Endothelial cell of umbilical vein (primary cell): ENCODE measurements at regions not wholly inside any gene's neighbourhood (a gene's known extent, or its start where the extent isn't known, plus 50 kb on each side); places are given as distances from the start of the nearest gene placed in this dataset.

Source experiments
- BruUV-seq: library from RNA; stranded (reverse); fragments of 400-500 nt; replicated peaks from 2 replicates; lab custom pipeline; 2021; lab: Mats Ljungman, UMichigan
- CTCF ChIA-PET: fragments of 300-600, 350-600 bp; sonication (Branson Sonifier 250); formaldehyde crosslinking; loops from one replicate; lab custom pipeline; 2021; ENCODE audit warnings: antibody characterized with exemption, inconsistent platforms; lab: Charles Lee
- POLR2A ChIA-PET: fragments of 300-600, 350-600 bp; sonication (Branson Sonifier 250); formaldehyde crosslinking; loops from one replicate; lab custom pipeline; 2021; ENCODE audit warnings: antibody characterized with exemption, inconsistent platforms; lab: Charles Lee
- DNase-seq: peaks from one replicate; pipeline ENCODE4 v3.0.0-alpha.2; 2011; ENCODE audit warnings: low read depth, low spot score
- FAIRE-seq: peaks from 2 replicates; lab custom pipeline; 2011; peaks lifted over from hg19 to GRCh38; lab: Jason Lieb, UNC
- H2AFZ ChIP-seq: 2 replicates; pipeline ENCODE4 v1.6.0; 2012; ENCODE audit warnings: low read depth, low read length, control low read depth, inconsistent platforms
- H3K27ac ChIP-seq: 2 replicates; pipeline ENCODE4 v1.5.1; 2011; ENCODE audit warnings: low read depth, mild to moderate bottlenecking, control low read depth, low read length, moderate library complexity; ENCODE audit not compliant: insufficient read depth
- H3K27me3 ChIP-seq, 2 experiments: 2 replicates each; pipeline versions ENCODE4 v1.6.0 to v1.6.1; 2011; ENCODE audit warnings: low read length in 2 of 2, mixed read lengths in 1 of 2; ENCODE audit not compliant: control insufficient read depth in 2 of 2, insufficient read depth in 2 of 2
- H3K36me3 ChIP-seq, 2 experiments: 2 replicates in 1 of 2; 3 replicates in 1 of 2; pipeline ENCODE4 v1.5.1; 2011; ENCODE audit warnings: low read length in 2 of 2, mild to moderate bottlenecking in 1 of 2, moderate library complexity in 1 of 2; ENCODE audit not compliant: control insufficient read depth in 2 of 2, insufficient read depth in 2 of 2; ENCODE audit errors: extremely low read depth in 1 of 2
- H3K4me1 ChIP-seq: 3 replicates; pipeline ENCODE4 v1.5.1; 2011; ENCODE audit warnings: mild to moderate bottlenecking, low read length; ENCODE audit not compliant: control insufficient read depth, insufficient read depth; ENCODE audit errors: extremely low read depth
- H3K4me2 ChIP-seq: 2 replicates; pipeline ENCODE4 v1.6.1; 2011; ENCODE audit warnings: low read length, control low read depth, mixed read lengths; ENCODE audit not compliant: insufficient read depth
- H3K4me3 ChIP-seq, 3 experiments: fragments of 200-600 bp in 1 of 3; sonication (generic), shearing (Covaris generic) in 1 of 3; replicated peaks in 1 of 3; 2 replicates each; pipeline ENCODE4 v1.5.1; 2011 to 2016; ENCODE audit warnings: control low read depth in 3 of 3, low read length in 3 of 3, mild to moderate bottlenecking in 2 of 3, inconsistent platforms in 1 of 3, low read depth in 1 of 3, moderate library complexity in 1 of 3; ENCODE audit not compliant: insufficient read depth in 1 of 3
- H3K79me2 ChIP-seq: 2 replicates; pipeline ENCODE4 v1.6.0; 2012; ENCODE audit warnings: low read length, inconsistent platforms; ENCODE audit not compliant: control insufficient read depth, insufficient read depth
- H3K9ac ChIP-seq: replicated peaks from 2 replicates; pipeline ENCODE3; 2011; ENCODE audit warnings: low read length, control low read depth; ENCODE audit not compliant: insufficient read depth; ENCODE audit errors: extremely low read depth
- H3K9me1 ChIP-seq: replicated peaks from 3 replicates; pipeline ENCODE4 v1.6.0; 2011; ENCODE audit warnings: mild to moderate bottlenecking, low read length; ENCODE audit not compliant: control insufficient read depth, insufficient read depth; ENCODE audit errors: extremely low read depth
- H3K9me3 ChIP-seq: replicated peaks from 2 replicates; pipeline ENCODE4 v1.5.1; 2012; ENCODE audit warnings: low read length, inconsistent platforms; ENCODE audit not compliant: control insufficient read depth, insufficient read depth
- H4K20me1 ChIP-seq: replicated peaks from 2 replicates; pipeline ENCODE3; 2011; ENCODE audit warnings: mild to moderate bottlenecking, low read length; ENCODE audit not compliant: control insufficient read depth, insufficient read depth; ENCODE audit errors: extremely low read depth
- CTCF ChIP-seq, 2 donors: IDR thresholded peaks; 1 replicate in 1 of 2; 2 replicates in 1 of 2; pipeline ENCODE4 v1.5.1; 2011; ENCODE audit warnings: low read length in 2 of 2, mild to moderate bottlenecking in 2 of 2, moderate library complexity in 2 of 2, control low read depth in 1 of 2, inconsistent platforms in 1 of 2, low read depth in 1 of 2; ENCODE audit not compliant: insufficient read depth in 1 of 2; ENCODE audit errors: extremely low read depth in 1 of 2
- EZH2 ChIP-seq: IDR thresholded peaks from 2 replicates; pipeline ENCODE4 v1.6.1; 2012; ENCODE audit warnings: borderline replicate concordance, low read depth, mild to moderate bottlenecking, moderate library complexity, low read length, inconsistent platforms; ENCODE audit not compliant: severe bottlenecking
- FOS ChIP-seq: IDR thresholded peaks from 2 replicates; pipeline ENCODE4 v1.6.1; 2011; ENCODE audit warnings: mild to moderate bottlenecking, low read length, moderate library complexity, borderline replicate concordance; ENCODE audit not compliant: insufficient read depth
- GATA2 ChIP-seq: IDR thresholded peaks from 2 replicates; pipeline ENCODE4 v1.7.0; 2011; ENCODE audit warnings: low read depth, mild to moderate bottlenecking, moderate library complexity, mixed read lengths, low read length; ENCODE audit not compliant: insufficient read length, insufficient read depth
- JUN ChIP-seq: IDR thresholded peaks from 2 replicates; pipeline ENCODE4 v1.6.1; 2011; ENCODE audit warnings: borderline replicate concordance, low read depth; ENCODE audit not compliant: insufficient read length, insufficient read depth
- MAX ChIP-seq: IDR thresholded peaks from 2 replicates; pipeline ENCODE4 v1.6.1; 2011; ENCODE audit not compliant: insufficient read depth, insufficient read length
- MYC ChIP-seq: IDR thresholded peaks from one replicate; pipeline ENCODE4 v1.6.1; 2011; ENCODE audit warnings: mild to moderate bottlenecking, low read depth, low read length
- POLR2A ChIP-seq: IDR thresholded peaks from 2 replicates; pipeline ENCODE4 v1.6.1; 2012; ENCODE audit warnings: low read depth, mild to moderate bottlenecking, control low read depth, low read length
- POLR2AphosphoS5 ChIP-seq: IDR thresholded peaks from 2 replicates; pipeline ENCODE4 v1.6.1; 2012; ENCODE audit warnings: low read depth, mild to moderate bottlenecking, control low read depth, low read length, moderate library complexity; ENCODE audit not compliant: insufficient read depth
- dilution Hi-C: fragments of 300-500 bp; cut with MboI; formaldehyde crosslinking; loops from one replicate; pipeline ENCODE4 v1.15.0; 2019; ENCODE audit warnings: low sequenced_read_pairs; ENCODE audit not compliant: extremely low pct_ligation_motif_present
- intact Hi-C: fragments of 100-400 bp; cut with micrococcal nuclease; formaldehyde crosslinking; loops from one replicate; pipeline ENCODE4 v1.10.0; 2022

GRCh38 chr11:70549796-70550195 lies 151.5 kb downstream of the CTTN start:
- H3K9me3 ChIP-seq: no peaks in the 10 kb centered on the region
- DNase-seq: no peak
- no peaks in the 10 kb centered on the region for H4K20me1 ChIP-seq
- no peaks in the 10 kb centered on the region for H3K4me1 ChIP-seq
- H3K9ac ChIP-seq: no peak overlapping the region
- intact Hi-C loops (no loop called here), dilution Hi-C loops (no loop called here)
- H2AFZ ChIP-seq: no peak overlapping the region
- TF ChIP-seq MAX: no peak
- TF ChIP-seq CTCF (IDR thresholded peaks at IDR 0.05; ENCODE audit: extremely low read depth in 1 of 2, insufficient read depth in 1 of 2, low read depth in 1 of 2, low read length in 2 of 2): no peak
- no peak for TF ChIP-seq EZH2
- no peak for TF ChIP-seq POLR2AphosphoS5
- TF ChIP-seq GATA2: no peak
- no peak for TF ChIP-seq FOS
- TF ChIP-seq MYC: no peak
- TF ChIP-seq POLR2A: no peak
- no peak for TF ChIP-seq JUN
- no peak overlapping the region for H3K4me3 ChIP-seq
- ChIA-PET CTCF (no interaction called here), POLR2A (no interaction called here)
- no peaks in the 10 kb centered on the region for H3K27me3 ChIP-seq
- no peak overlapping the region for H3K4me2 ChIP-seq
- H3K9me1 ChIP-seq: no peaks in the 10 kb centered on the region
- no peaks in the 10 kb centered on the region for H3K79me2 ChIP-seq
- no TSS peak for BruUV-seq
- no peak overlapping the region for H3K27ac ChIP-seq
- H3K36me3 ChIP-seq: no peaks in the 10 kb centered on the region
- FAIRE-seq: no peak
